Hepatocyte (in vitro differentiated cells): ENCODE measurements at regions not wholly inside any gene's neighbourhood (a gene's known extent, or its start where the extent isn't known, plus 50 kb on each side); places are given as distances from the start of the nearest gene placed in this dataset.

Source experiments
- DNase-seq: peaks from one replicate; pipeline ENCODE4 v3.0.0-alpha.2; 2016; ENCODE audit warnings: low spot score
- H2AFZ ChIP-seq: fragments of 200-600 bp; sonication (generic); 2 replicates; pipeline ENCODE4 v1.6.0; 2016; ENCODE audit warnings: antibody characterized with exemption, mild to moderate bottlenecking
- H3K27ac ChIP-seq: fragments of 200-600 bp; sonication (generic); 2 replicates; pipeline ENCODE4 v1.5.1; 2016; ENCODE audit warnings: mild to moderate bottlenecking
- H3K27me3 ChIP-seq: fragments of 200-600 bp; sonication (generic); 2 replicates; pipeline ENCODE4 v1.6.1; 2016
- H3K36me3 ChIP-seq: fragments of 200-600 bp; sonication (generic); replicated peaks from 2 replicates; pipeline ENCODE4 v1.5.1; 2016; ENCODE audit warnings: low read depth; ENCODE audit not compliant: insufficient read depth
- H3K4me1 ChIP-seq: fragments of 200-600 bp; sonication (generic); 2 replicates; pipeline ENCODE4 v1.5.1; 2016; ENCODE audit warnings: mild to moderate bottlenecking, moderate library complexity; ENCODE audit not compliant: insufficient read depth
- H3K4me2 ChIP-seq: fragments of 200-600 bp; sonication (generic); 2 replicates; pipeline ENCODE4 v1.6.0; 2016
- H3K4me3 ChIP-seq: fragments of 200-600 bp; sonication (generic); 2 replicates; pipeline ENCODE4 v1.5.1; 2016; ENCODE audit warnings: mild to moderate bottlenecking
- H3K79me2 ChIP-seq: fragments of 200-600 bp; sonication (generic); 2 replicates; pipeline ENCODE4 v1.6.0; 2017; ENCODE audit warnings: mild to moderate bottlenecking
- H3K9me2 ChIP-seq: fragments of 200-600 bp; sonication (generic); replicated peaks from 2 replicates; pipeline ENCODE4 v1.6.0; 2017; ENCODE audit warnings: mild to moderate bottlenecking; ENCODE audit not compliant: insufficient read depth
- H3K9me3 ChIP-seq: fragments of 200-600 bp; sonication (generic); 2 replicates; pipeline ENCODE4 v1.5.1; 2016; ENCODE audit warnings: low read depth, mild to moderate bottlenecking
- H4K20me1 ChIP-seq: fragments of 200-600 bp; sonication (generic); 2 replicates; pipeline ENCODE4 v1.6.0; 2016; ENCODE audit warnings: mild to moderate bottlenecking; ENCODE audit not compliant: insufficient read depth, poor library complexity, severe bottlenecking
- CTCF ChIP-seq: fragments of 200-600 bp; sonication (generic); IDR thresholded peaks from 2 replicates; pipeline ENCODE4 v1.5.1; 2016; ENCODE audit warnings: antibody characterized with exemption, mild to moderate bottlenecking; ENCODE audit not compliant: poor library complexity
- EZH2 ChIP-seq: fragments of 200-600 bp; sonication (generic); IDR thresholded peaks from 2 replicates; pipeline ENCODE4 v1.6.1; 2016; ENCODE audit warnings: antibody characterized with exemption, mild to moderate bottlenecking, borderline replicate concordance
- EZH2phosphoT487 ChIP-seq: fragments of 200-600 bp; sonication (generic); IDR thresholded peaks from one replicate; pipeline ENCODE4 v1.6.1; 2018; ENCODE audit warnings: antibody characterized with exemption, mild to moderate bottlenecking, low read depth, moderate library complexity; ENCODE audit not compliant: unreplicated experiment, severe bottlenecking
- WGBS: methylation state at CpG from one replicate; pipeline ENCODE4 v1.1.6; 2016; ENCODE audit warnings: low lambda C conversion rate; ENCODE audit errors: missing lambda C conversion rate; 5-methylcytosine and 5-hydroxymethylcytosine counted together

- WGBS, result 94% methylated on average over 4 of the region's 4 CpGs
- Histone ChIP-seq H4K20me1 (no peaks in the 10 kb centered on the region), H3K36me3 (no peaks in the 10 kb centered on the region), H3K4me2 (no peak overlapping the region), H3K4me1 (peaks cover 4% of the 10 kb centered on the region), H3K9me3 (no peaks in the 10 kb centered on the region), H3K27me3 (no peaks in the 10 kb centered on the region), H3K4me3 (no peak overlapping the region), H3K79me2 (no peaks in the 10 kb centered on the region), H3K9me2 (no peaks in the 10 kb centered on the region), H2AFZ (no peak overlapping the region), H3K27ac (no peak overlapping the region)
- no peak for TF ChIP-seq EZH2phosphoT487
- no peak for TF ChIP-seq EZH2
- TF ChIP-seq CTCF, result no peak
- no peak for DNase-seq
Observed at GRCh38 chr15:67973846-67974245, 80.3 kb upstream of the PIAS1 start.

- Histone ChIP-seq H3K36me3 (no peaks in the 10 kb centered on the region), H3K27ac (peak overlapping the region; percentile 32), H3K4me2 (no peak overlapping the region), H3K79me2 (no peaks in the 10 kb centered on the region), H3K4me1 (no peaks in the 10 kb centered on the region), H4K20me1 (no peaks in the 10 kb centered on the region), H3K27me3 (no peaks in the 10 kb centered on the region), H2AFZ (no peak overlapping the region), H3K9me2 (no peaks in the 10 kb centered on the region), H3K4me3 (no peak overlapping the region), H3K9me3 (no peaks in the 10 kb centered on the region)
- no peak for DNase-seq
- TF ChIP-seq EZH2 (no peak), EZH2phosphoT487 (no peak), CTCF (no peak)
- WGBS, result 87% methylated on average over 3 of the region's 3 CpGs
Observed at GRCh38 chr15:67976506-67977073, 77.5 kb upstream of the PIAS1 start.

- H2AFZ ChIP-seq, result no peak overlapping the region
- no peaks in the 10 kb centered on the region for H3K36me3 ChIP-seq
- TF ChIP-seq EZH2 (no peak), EZH2phosphoT487 (no peak), CTCF (no peak)
- no peak overlapping the region for H3K4me2 ChIP-seq
- no peaks in the 10 kb centered on the region for H3K9me3 ChIP-seq
- no peaks in the 10 kb centered on the region for H3K79me2 ChIP-seq
- H3K27ac ChIP-seq, result no peak overlapping the region
- H3K9me2 ChIP-seq, result no peaks in the 10 kb centered on the region
- no peaks in the 10 kb centered on the region for H3K27me3 ChIP-seq
- H4K20me1 ChIP-seq, result no peaks in the 10 kb centered on the region
- H3K4me1 ChIP-seq, result no peaks in the 10 kb centered on the region
- whole genome bisulfite sequencing, result 90% methylated on average over 3 of the region's 3 CpGs
- DNase-seq, result no peak
- H3K4me3 ChIP-seq, result no peak overlapping the region
Observed at GRCh38 chr15:67977414-67978089, 76.6 kb upstream of the PIAS1 start.
